ENCODE measurements at regions not wholly inside any gene's neighbourhood (a gene's known extent, or its start where the extent isn't known, plus 50 kb on each side); places are given as distances from the start of the nearest gene placed in this dataset.

DNA sequence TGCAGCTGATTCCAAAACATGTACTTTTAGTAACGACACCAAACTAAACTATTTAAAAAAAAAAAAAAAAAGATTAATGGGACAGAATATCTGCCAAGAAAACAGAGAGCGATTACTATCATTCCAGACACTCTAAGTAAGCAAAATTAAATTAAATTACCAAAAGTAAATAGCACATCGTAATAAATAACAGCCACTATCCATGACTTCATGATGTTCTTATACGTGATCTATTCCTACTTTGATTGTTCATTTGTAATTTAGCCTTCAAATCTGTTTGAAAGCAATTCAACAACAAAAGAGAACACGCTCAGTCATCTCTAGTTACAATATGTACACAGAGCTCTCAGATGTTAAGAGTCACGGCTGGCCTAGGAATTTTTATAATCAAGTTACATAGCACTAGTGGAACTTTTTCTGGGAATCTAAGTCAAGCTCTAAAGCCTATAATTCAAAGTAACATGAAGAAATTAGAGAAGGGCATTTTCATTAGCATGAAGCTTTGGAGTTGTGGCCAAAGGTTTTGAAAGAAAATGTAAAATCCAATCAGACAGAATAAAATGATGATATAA is 241.7 kb upstream of the NEBL start:
- DNase-seq (ENCODE audit: low read depth, low spot score) = no peak
- TF ChIP-seq, protein P1, sequence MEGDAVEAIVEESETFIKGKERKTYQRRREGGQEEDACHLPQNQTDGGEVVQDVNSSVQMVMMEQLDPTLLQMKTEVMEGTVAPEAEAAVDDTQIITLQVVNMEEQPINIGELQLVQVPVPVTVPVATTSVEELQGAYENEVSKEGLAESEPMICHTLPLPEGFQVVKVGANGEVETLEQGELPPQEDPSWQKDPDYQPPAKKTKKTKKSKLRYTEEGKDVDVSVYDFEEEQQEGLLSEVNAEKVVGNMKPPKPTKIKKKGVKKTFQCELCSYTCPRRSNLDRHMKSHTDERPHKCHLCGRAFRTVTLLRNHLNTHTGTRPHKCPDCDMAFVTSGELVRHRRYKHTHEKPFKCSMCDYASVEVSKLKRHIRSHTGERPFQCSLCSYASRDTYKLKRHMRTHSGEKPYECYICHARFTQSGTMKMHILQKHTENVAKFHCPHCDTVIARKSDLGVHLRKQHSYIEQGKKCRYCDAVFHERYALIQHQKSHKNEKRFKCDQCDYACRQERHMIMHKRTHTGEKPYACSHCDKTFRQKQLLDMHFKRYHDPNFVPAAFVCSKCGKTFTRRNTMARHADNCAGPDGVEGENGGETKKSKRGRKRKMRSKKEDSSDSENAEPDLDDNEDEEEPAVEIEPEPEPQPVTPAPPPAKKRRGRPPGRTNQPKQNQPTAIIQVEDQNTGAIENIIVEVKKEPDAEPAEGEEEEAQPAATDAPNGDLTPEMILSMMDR (IDR thresholded peaks at IDR 0.05; ENCODE audit: low read depth, low read length) = no peak
- no peak overlapping the region for H3K4me3 ChIP-seq (ENCODE audit: low read depth, low read length)
- no peaks in the 10 kb centered on the region for H3K9me3 ChIP-seq (ENCODE audit: control insufficient read depth, insufficient read depth, low read length)
- ChIA-PET CTCF (no interaction called here), POLR2A (no interaction called here)
- H3K27ac ChIP-seq (ENCODE audit: low read depth, low read length) = no peak overlapping the region
- H3K27me3 ChIP-seq (ENCODE audit: control insufficient read depth, insufficient read depth, low read length) = no peaks in the 10 kb centered on the region

DNA sequence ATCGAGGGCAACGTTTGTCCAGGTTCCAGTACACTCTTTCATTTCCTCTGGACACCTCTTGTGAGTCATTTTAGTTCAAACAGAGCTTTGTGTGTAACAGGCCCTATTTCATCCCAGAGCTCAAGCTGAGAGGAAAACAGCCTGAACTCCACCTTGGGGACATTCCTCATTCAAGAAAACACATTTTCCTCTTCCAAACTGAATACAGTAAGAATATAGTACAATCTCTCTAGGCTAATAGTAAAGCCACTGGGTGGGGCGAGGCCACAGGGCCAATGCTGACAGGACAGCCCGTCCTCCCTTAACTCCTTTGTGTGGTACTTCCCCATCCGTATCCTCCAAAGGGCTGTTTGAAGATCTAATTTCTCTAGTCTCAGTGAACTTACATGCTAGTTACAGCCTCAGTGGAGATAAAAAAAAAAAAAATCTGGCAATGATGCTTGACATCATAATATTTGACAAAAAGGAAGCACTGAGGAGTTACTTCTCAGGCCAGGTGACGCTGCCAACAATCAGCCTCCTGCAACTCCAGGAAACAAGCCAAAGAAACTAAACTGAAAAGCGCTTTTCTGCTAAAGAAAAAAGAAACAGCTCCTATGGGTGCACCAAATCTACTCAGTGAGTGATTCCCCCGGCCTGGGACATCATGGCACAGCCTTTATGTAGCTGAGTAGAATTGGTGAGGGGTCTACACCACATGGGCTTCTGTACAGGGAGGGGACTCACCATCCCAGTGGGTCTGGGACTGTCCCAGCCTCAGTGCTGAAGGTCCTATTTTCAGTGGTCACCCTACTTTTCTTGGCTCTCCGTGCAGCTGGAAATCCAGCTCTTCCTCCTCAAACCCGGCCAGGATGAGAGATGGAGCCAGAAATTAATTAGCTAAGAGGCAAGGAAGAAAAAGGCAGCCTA is 238.2 kb upstream of the NEBL start:
- TF ChIP-seq, protein P1 (IDR thresholded peaks at IDR 0.05; ENCODE audit: low read depth, low read length) = no peak
- no peak overlapping the region for H3K27ac ChIP-seq (ENCODE audit: low read depth, low read length)
- CTCF ChIA-PET = no interaction called here
- POLR2A ChIA-PET = no interaction called here
- H3K9me3 ChIP-seq (ENCODE audit: control insufficient read depth, insufficient read depth, low read length) = no peaks in the 10 kb centered on the region
- no peak for DNase-seq (ENCODE audit: low read depth, low spot score)
- no peak overlapping the region for H3K4me3 ChIP-seq (ENCODE audit: low read depth, low read length)
- H3K27me3 ChIP-seq (ENCODE audit: control insufficient read depth, insufficient read depth, low read length) = no peaks in the 10 kb centered on the region

DNA sequence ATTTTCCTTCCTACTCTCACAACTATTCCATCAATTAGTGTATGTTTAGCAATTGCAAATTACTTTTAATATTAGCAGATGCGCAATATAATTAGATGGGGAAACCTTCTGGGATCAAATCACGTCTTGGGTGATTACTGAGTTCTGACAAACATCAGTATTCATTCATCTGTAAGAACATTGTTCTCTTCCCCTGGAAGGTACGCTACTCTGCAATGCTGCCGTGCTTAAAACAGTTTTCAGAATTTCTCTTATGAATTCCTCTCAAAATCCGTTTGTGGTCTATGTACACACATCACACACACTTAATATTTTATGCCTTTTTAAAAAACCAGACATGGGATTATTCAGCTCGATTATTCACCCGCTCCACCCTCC is 237.5 kb upstream of the NEBL start:
- H3K27me3 ChIP-seq (ENCODE audit: control insufficient read depth, insufficient read depth, low read length) = no peaks in the 10 kb centered on the region
- H3K27ac ChIP-seq (ENCODE audit: low read depth, low read length) = no peak overlapping the region
- no peak overlapping the region for H3K4me3 ChIP-seq (ENCODE audit: low read depth, low read length)
- no peaks in the 10 kb centered on the region for H3K9me3 ChIP-seq (ENCODE audit: control insufficient read depth, insufficient read depth, low read length)
- POLR2A ChIA-PET = no interaction called here
- TF ChIP-seq, protein P1 (IDR thresholded peaks at IDR 0.05; ENCODE audit: low read depth, low read length) = no peak
- CTCF ChIA-PET = no interaction called here
- DNase-seq (ENCODE audit: low read depth, low spot score) = no peak

DNA sequence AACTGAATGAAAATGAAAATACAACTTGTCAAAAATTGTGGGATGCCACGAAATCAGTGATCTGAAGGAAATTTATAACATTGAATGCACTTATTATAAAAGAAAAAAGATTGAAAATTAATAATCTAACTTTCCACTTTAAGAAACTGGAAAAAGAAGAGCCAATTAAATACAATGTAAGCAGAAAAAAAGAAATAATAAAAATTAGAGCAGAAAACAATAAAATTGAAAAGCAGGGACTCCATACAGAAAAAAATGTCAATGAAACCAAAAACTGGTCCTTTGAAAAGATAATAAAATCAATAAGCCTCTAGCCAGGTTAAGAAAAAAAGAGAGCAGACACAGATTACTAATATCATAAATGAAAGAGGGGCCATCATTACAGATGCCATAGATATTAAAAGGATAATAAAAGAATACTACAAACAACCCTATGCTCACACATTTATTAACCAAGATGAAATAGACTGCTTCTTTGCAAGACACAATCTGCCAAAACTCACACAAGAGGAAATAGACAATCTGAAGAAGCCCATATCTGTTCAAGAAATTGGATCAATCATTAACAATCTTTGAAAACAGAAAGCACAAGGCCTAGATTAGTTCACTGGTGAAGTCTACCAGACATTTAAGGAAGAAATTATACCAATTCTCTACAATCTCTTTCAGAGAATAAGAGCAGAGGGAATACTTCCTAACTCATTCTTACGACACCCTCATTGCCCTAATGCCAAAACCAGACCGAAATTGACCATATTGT is 233.8 kb upstream of the NEBL start:
- no peaks in the 10 kb centered on the region for H3K9me3 ChIP-seq (ENCODE audit: control insufficient read depth, insufficient read depth, low read length)
- no peak overlapping the region for H3K27ac ChIP-seq (ENCODE audit: low read depth, low read length)
- DNase-seq (ENCODE audit: low read depth, low spot score) = no peak
- CTCF ChIA-PET = no interaction called here
- no peaks in the 10 kb centered on the region for H3K27me3 ChIP-seq (ENCODE audit: control insufficient read depth, insufficient read depth, low read length)
- no peak overlapping the region for H3K4me3 ChIP-seq (ENCODE audit: low read depth, low read length)
- TF ChIP-seq, protein P1 (IDR thresholded peaks at IDR 0.05; ENCODE audit: low read depth, low read length) = no peak
- POLR2A ChIA-PET = no interaction called here

DNA sequence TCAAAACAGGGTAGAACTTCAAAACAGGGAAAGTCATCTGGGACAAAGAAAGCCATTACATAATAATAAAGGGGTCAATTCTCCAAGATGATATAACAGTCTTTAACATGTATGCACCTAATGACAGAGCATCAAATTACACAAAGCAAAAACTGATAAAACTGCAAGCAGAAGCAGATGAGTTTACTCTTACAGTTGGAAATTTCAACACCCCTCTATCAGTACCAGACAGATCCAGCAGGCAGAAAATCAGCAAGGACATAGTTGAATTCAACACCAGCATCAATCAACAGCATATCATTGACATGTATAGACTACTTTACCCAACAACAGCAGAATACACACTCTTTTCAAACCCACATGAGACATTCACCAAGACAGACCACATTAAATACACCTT is 233.0 kb upstream of the NEBL start:
- ChIA-PET POLR2A (no interaction called here), CTCF (no interaction called here)
- Histone ChIP-seq H3K27ac (ENCODE audit: low read depth, low read length) (no peak overlapping the region), H3K27me3 (ENCODE audit: control insufficient read depth, insufficient read depth, low read length) (no peaks in the 10 kb centered on the region), H3K4me3 (ENCODE audit: low read depth, low read length) (no peak overlapping the region), H3K9me3 (ENCODE audit: control insufficient read depth, insufficient read depth, low read length) (no peaks in the 10 kb centered on the region)
- DNase-seq (ENCODE audit: low read depth, low spot score) = no peak
- TF ChIP-seq, protein P1 (IDR thresholded peaks at IDR 0.05; ENCODE audit: low read depth, low read length) = no peak

Data from AG04450 (cell line).